ENCODE measurements at regions not wholly inside any gene's neighbourhood (a gene's known extent, or its start where the extent isn't known, plus 50 kb on each side); places are given as distances from the start of the nearest gene placed in this dataset.

DNA sequence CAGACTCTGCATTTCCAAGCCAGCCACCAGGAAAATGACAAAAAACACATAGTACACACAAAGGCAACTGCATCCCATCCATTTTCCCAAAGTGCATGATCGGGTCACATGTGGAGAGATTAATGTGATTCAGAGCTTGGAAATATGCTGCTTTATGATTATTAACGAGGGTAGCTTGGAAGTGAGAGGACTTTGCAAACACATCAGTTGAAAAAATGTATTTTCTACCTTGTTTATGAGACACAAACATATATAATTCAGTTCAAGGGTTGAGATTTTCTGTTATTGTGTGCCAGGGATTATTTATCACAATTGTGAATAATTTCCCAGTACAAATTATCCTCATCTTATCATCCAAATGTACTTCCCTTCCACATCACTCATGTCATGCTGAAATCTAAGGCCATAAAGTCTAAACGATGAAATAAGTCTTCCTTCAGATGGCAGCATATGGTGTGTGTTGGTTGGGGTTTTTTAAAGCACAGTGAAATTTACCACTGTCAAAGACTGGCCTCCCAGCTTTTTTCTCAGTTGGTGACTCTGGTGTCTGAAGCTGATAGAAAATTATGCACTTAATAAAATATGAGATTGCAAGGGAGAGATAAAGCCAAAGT is 104.7 kb upstream of the ADAMTS18 start:
- no peaks in the 10 kb centered on the region for H3K36me3 ChIP-seq
- ATAC-seq (no peak), DNase-seq (no peak), FAIRE-seq (no peak)
- no peaks in the 10 kb centered on the region for H3K9me3 ChIP-seq
- no peaks in the 10 kb centered on the region for H3K27me3 ChIP-seq
- intact Hi-C loops (cut with DNase I), result no loop called here
- TF ChIP-seq, protein P1, sequence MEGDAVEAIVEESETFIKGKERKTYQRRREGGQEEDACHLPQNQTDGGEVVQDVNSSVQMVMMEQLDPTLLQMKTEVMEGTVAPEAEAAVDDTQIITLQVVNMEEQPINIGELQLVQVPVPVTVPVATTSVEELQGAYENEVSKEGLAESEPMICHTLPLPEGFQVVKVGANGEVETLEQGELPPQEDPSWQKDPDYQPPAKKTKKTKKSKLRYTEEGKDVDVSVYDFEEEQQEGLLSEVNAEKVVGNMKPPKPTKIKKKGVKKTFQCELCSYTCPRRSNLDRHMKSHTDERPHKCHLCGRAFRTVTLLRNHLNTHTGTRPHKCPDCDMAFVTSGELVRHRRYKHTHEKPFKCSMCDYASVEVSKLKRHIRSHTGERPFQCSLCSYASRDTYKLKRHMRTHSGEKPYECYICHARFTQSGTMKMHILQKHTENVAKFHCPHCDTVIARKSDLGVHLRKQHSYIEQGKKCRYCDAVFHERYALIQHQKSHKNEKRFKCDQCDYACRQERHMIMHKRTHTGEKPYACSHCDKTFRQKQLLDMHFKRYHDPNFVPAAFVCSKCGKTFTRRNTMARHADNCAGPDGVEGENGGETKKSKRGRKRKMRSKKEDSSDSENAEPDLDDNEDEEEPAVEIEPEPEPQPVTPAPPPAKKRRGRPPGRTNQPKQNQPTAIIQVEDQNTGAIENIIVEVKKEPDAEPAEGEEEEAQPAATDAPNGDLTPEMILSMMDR (IDR thresholded peaks at IDR 0.05), result no peak
- H3K4me1 ChIP-seq, result no peaks in the 10 kb centered on the region
- H3K4me3 ChIP-seq, result no peak overlapping the region
- H3K27ac ChIP-seq, result no peak overlapping the region
- WGBS, 2 donors, result 28 to 42% methylated on average over 3 of the region's 3 CpGs

DNA sequence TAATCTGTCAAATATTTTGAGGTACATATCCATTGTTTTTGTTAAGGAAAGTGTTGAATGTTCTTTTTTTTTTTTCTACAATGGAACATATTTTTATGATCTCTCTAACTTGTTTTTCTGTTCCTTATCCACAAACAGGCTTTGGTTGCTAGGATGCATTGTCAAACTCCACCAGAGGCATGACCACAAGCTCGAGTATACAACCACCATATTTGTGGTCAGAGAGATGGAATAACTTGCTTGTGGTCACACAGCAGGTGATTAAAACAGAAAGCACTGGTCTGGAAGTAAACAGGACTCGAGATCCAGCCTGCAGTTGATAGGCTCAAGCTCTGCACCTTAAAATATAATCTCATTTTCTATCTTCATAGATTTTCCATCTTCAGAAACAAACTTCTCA is 105.8 kb upstream of the ADAMTS18 start:
- DNase-seq (no peak), FAIRE-seq (no peak)
- 21 to 28% methylated on average over 2 of the region's 2 CpGs for WGBS, 2 donors

DNA sequence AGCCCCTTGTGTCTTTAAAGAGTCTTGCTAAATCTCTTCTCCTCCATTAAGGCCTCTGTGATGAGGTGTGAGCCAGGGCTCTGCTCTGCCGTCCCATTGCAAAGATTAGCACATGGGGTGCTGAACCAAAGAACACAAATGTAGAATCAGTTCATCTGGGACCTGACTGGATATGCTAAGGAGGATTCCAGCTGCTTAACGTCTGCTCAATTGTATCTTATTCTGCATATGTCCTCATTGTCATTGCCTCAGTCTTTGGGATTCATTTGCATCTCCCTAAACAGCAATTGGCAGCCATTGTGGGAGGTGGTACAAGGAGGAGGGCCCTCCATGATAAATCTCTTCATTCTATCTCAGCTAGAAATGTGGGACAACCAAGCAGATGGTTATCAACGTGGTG is 106.3 kb upstream of the ADAMTS18 start:
- DNase-seq (no peak), ATAC-seq (no peak), FAIRE-seq (no peak)
- intact Hi-C loops (cut with DNase I), result no loop called here
- 34 to 43% methylated on average over 3 of the region's 3 CpGs for WGBS, 2 donors
- Histone ChIP-seq H3K4me3 (no peak overlapping the region), H3K27me3 (no peaks in the 10 kb centered on the region), H3K9me3 (no peaks in the 10 kb centered on the region), H3K4me1 (no peaks in the 10 kb centered on the region), H3K36me3 (no peaks in the 10 kb centered on the region), H3K27ac (no peak overlapping the region)
- TF ChIP-seq, protein P1 (IDR thresholded peaks at IDR 0.05), result no peak

More for the DNA sequence above, 105.8 kb upstream of the ADAMTS18 start:
- intact Hi-C loops (cut with DNase I), result no loop called here
- H3K9me3 ChIP-seq, result no peaks in the 10 kb centered on the region
- no peak overlapping the region for H3K27ac ChIP-seq
- H3K4me1 ChIP-seq, result no peaks in the 10 kb centered on the region
- TF ChIP-seq, protein P1 (IDR thresholded peaks at IDR 0.05), result no peak
- no peak overlapping the region for H3K4me3 ChIP-seq
- no peaks in the 10 kb centered on the region for H3K36me3 ChIP-seq
- H3K27me3 ChIP-seq, result no peaks in the 10 kb centered on the region
- no peak for ATAC-seq

DNA sequence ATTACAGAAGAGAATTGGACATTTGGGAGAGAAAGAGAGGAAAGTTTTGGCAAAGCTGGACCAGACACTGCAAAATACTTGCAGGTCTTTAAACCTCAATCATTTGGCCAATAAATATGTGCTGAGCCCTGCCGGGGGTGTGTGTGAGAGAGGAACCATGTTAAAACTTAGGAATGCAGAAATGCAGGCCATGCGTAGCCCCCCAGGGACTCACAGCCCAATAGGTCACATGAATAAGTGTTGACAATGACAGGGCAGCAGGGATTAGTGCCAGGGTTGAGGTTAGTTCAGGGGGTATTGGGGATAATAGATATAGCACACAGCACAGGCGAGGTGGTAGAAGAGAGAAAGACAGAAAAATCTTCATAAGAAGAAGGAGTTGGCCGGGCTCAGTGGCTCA is 113.3 kb upstream of the ADAMTS18 start:
- Histone ChIP-seq H3K4me1 (no peaks in the 10 kb centered on the region), H3K27ac (no peak overlapping the region), H3K27me3 (no peaks in the 10 kb centered on the region), H3K36me3 (no peaks in the 10 kb centered on the region), H3K9me3 (no peaks in the 10 kb centered on the region), H3K4me3 (no peak overlapping the region)
- DNase-seq (no peak), ATAC-seq (no peak), FAIRE-seq (no peak)
- TF ChIP-seq, protein P1 (IDR thresholded peaks at IDR 0.05), result no peak
- intact Hi-C loops (cut with DNase I), result no loop called here
- 73 to 82% methylated on average over 4 of the region's 4 CpGs for WGBS, 2 donors

DNA sequence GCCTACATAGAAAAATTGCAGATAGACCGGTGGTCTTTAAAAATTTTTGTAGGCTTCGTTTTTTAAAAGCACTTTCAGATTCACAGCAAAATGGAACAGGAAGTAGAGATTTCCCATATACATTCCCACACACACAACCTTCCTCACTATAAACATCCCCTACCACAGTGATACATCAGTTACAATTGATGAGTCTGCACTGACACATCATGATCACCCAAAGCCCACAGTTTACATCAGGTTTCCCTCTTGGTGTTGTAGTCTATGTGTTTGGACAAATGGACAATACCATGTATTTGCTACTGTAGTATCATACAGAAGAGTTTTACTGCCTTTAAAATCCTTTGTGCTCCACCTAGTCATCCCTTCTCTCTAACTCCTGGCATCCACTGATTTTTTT is 113.9 kb upstream of the ADAMTS18 start:
- TF ChIP-seq, protein P1 (IDR thresholded peaks at IDR 0.05), result no peak
- Histone ChIP-seq H3K27ac (no peak overlapping the region), H3K36me3 (no peaks in the 10 kb centered on the region), H3K9me3 (no peaks in the 10 kb centered on the region), H3K4me1 (no peaks in the 10 kb centered on the region), H3K4me3 (no peak overlapping the region), H3K27me3 (no peaks in the 10 kb centered on the region)
- WGBS, 2 donors, result 54 to 63% methylated on average over 2 of the region's 2 CpGs
- intact Hi-C loops (cut with DNase I), result no loop called here
- ATAC-seq, result no peak
- DNase-seq, result no peak
- no peak for FAIRE-seq

Measured in pancreas (tissue), 10 donors.